ENCODE measurements at regions not wholly inside any gene's neighbourhood (a gene's known extent, or its start where the extent isn't known, plus 50 kb on each side); places are given as distances from the start of the nearest gene placed in this dataset.

- Histone ChIP-seq H3K27ac (ENCODE audit: low read depth in 2 of 2, low read length in 2 of 2) (no peak overlapping the region), H3K4me3 (ENCODE audit: low read length in 3 of 3) (no peak overlapping the region), H3K9ac (ENCODE audit: low read length in 3 of 3) (no peak overlapping the region), H3K9me3 (ENCODE audit: control insufficient read depth in 2 of 3, insufficient read depth in 1 of 3, low read length in 3 of 3) (no peaks in the 10 kb centered on the region), H3K27me3 (ENCODE audit: control insufficient read depth, insufficient read depth, low read length) (no peaks in the 10 kb centered on the region), H3K36me3 (ENCODE audit: control insufficient read depth in 2 of 3, insufficient read depth in 3 of 3, low read length in 3 of 3) (no peaks in the 10 kb centered on the region), H3K4me1 (ENCODE audit: control insufficient read depth in 2 of 3, insufficient read depth in 2 of 3, low read depth in 1 of 3, low read length in 3 of 3) (no peaks in the 10 kb centered on the region)
- no peak for TF ChIP-seq CTCF (IDR thresholded peaks at IDR 0.05; ENCODE audit: borderline replicate concordance, extremely low read depth, insufficient read depth)
- intact Hi-C loops (cut with DNase I), result no loop called here
- FAIRE-seq (no peak), DNase-seq (no peak)
These were observed 93.2 kb downstream of the ISL1 start for GRCh38 chr5:51476431-51476830.

- H3K27ac ChIP-seq (ENCODE audit: low read depth in 2 of 2, low read length in 2 of 2), result no peak overlapping the region
- no peak overlapping the region for H3K4me3 ChIP-seq (ENCODE audit: low read length in 3 of 3)
- no peaks in the 10 kb centered on the region for H3K36me3 ChIP-seq (ENCODE audit: control insufficient read depth in 2 of 3, insufficient read depth in 3 of 3, low read length in 3 of 3)
- intact Hi-C loops (cut with DNase I), result no loop called here
- no peaks in the 10 kb centered on the region for H3K27me3 ChIP-seq (ENCODE audit: control insufficient read depth, insufficient read depth, low read length)
- H3K9me3 ChIP-seq (ENCODE audit: control insufficient read depth in 2 of 3, insufficient read depth in 1 of 3, low read length in 3 of 3), result no peaks in the 10 kb centered on the region
- H3K4me1 ChIP-seq (ENCODE audit: control insufficient read depth in 2 of 3, insufficient read depth in 2 of 3, low read depth in 1 of 3, low read length in 3 of 3), result no peaks in the 10 kb centered on the region
- no peak for DNase-seq
- FAIRE-seq, result no peak
- H3K9ac ChIP-seq (ENCODE audit: low read length in 3 of 3), result no peak overlapping the region
- TF ChIP-seq CTCF (IDR thresholded peaks at IDR 0.05; ENCODE audit: borderline replicate concordance, extremely low read depth, insufficient read depth), result no peak
These were observed 96.6 kb downstream of the ISL1 start for GRCh38 chr5:51479840-51480239.

- Histone ChIP-seq H3K36me3 (ENCODE audit: control insufficient read depth in 2 of 3, insufficient read depth in 3 of 3, low read length in 3 of 3) (no peaks in the 10 kb centered on the region), H3K27me3 (ENCODE audit: control insufficient read depth, insufficient read depth, low read length) (no peaks in the 10 kb centered on the region), H3K4me3 (ENCODE audit: low read length in 3 of 3) (no peak overlapping the region), H3K27ac (ENCODE audit: low read depth in 2 of 2, low read length in 2 of 2) (no peak overlapping the region), H3K9ac (ENCODE audit: low read length in 3 of 3) (no peak overlapping the region), H3K4me1 (ENCODE audit: control insufficient read depth in 2 of 3, insufficient read depth in 2 of 3, low read depth in 1 of 3, low read length in 3 of 3) (no peaks in the 10 kb centered on the region), H3K9me3 (ENCODE audit: control insufficient read depth in 2 of 3, insufficient read depth in 1 of 3, low read length in 3 of 3) (no peaks in the 10 kb centered on the region)
- FAIRE-seq, result no peak
- no peak for DNase-seq
- TF ChIP-seq CTCF (IDR thresholded peaks at IDR 0.05; ENCODE audit: borderline replicate concordance, extremely low read depth, insufficient read depth), result no peak
- intact Hi-C loops (cut with DNase I), result no loop called here
These were observed 101.1 kb downstream of the ISL1 start for GRCh38 chr5:51484326-51484725.

- FAIRE-seq (no peak), DNase-seq (no peak)
- no peak overlapping the region for H3K27ac ChIP-seq (ENCODE audit: low read depth in 2 of 2, low read length in 2 of 2)
- no peaks in the 10 kb centered on the region for H3K36me3 ChIP-seq (ENCODE audit: control insufficient read depth in 2 of 3, insufficient read depth in 3 of 3, low read length in 3 of 3)
- H3K27me3 ChIP-seq (ENCODE audit: control insufficient read depth, insufficient read depth, low read length), result no peaks in the 10 kb centered on the region
- intact Hi-C loops (cut with DNase I), result no loop called here
- H3K4me3 ChIP-seq (ENCODE audit: low read length in 3 of 3), result no peak overlapping the region
- H3K4me1 ChIP-seq (ENCODE audit: control insufficient read depth in 2 of 3, insufficient read depth in 2 of 3, low read depth in 1 of 3, low read length in 3 of 3), result no peaks in the 10 kb centered on the region
- TF ChIP-seq CTCF (IDR thresholded peaks at IDR 0.05; ENCODE audit: borderline replicate concordance, extremely low read depth, insufficient read depth), result no peak
- H3K9me3 ChIP-seq (ENCODE audit: control insufficient read depth in 2 of 3, insufficient read depth in 1 of 3, low read length in 3 of 3), result no peaks in the 10 kb centered on the region
- no peak overlapping the region for H3K9ac ChIP-seq (ENCODE audit: low read length in 3 of 3)
These were observed 102.9 kb downstream of the ISL1 start for GRCh38 chr5:51486158-51486557.
